ENCODE measurements at regions not wholly inside any gene's neighbourhood (a gene's known extent, or its start where the extent isn't known, plus 50 kb on each side); places are given as distances from the start of the nearest gene placed in this dataset.

GRCh38 chr4:12884846-12885796 lies 599.0 kb downstream of the RAB28 start:
- in situ Hi-C loops (cut with HindIII; ENCODE audit: low sequenced_read_pairs), result no loop called here

GRCh38 chr4:12881945-12882584 lies 602.1 kb downstream of the RAB28 start:
- in situ Hi-C loops (cut with HindIII; ENCODE audit: low sequenced_read_pairs), result no loop called here

GRCh38 chr4:12880844-12881243 lies 603.3 kb downstream of the RAB28 start:
- in situ Hi-C loops (cut with HindIII; ENCODE audit: low sequenced_read_pairs), result no loop called here

- in situ Hi-C loops (cut with HindIII; ENCODE audit: low sequenced_read_pairs), result no loop called here
Observed at GRCh38 chr4:12879496-12879895, 604.6 kb downstream of the RAB28 start.

GRCh38 chr4:12875640-12876243 lies 608.4 kb downstream of the RAB28 start:
- in situ Hi-C loops (cut with HindIII; ENCODE audit: low sequenced_read_pairs), result no loop called here

- in situ Hi-C loops (cut with HindIII; ENCODE audit: low sequenced_read_pairs), result loop anchor here (25.0 kb wide), 1 partner anchor 664 kb away; the partner anchor contains the start of gene NKX3-2
Observed at GRCh38 chr4:12873351-12873750, 610.8 kb downstream of the RAB28 start.

GRCh38 chr4:12861422-12861821 lies 622.7 kb downstream of the RAB28 start:
- in situ Hi-C loops (cut with HindIII; ENCODE audit: low sequenced_read_pairs), result loop anchor here (25.0 kb wide), 1 partner anchor 676 kb away; the partner anchor contains the start of gene NKX3-2

- in situ Hi-C loops (cut with HindIII; ENCODE audit: low sequenced_read_pairs), result loop anchor here (25.0 kb wide), 1 partner anchor 685 kb away; the partner anchor contains the start of gene NKX3-2
Observed at GRCh38 chr4:12852338-12853307, 631.5 kb downstream of the RAB28 start.

- in situ Hi-C loops (cut with HindIII; ENCODE audit: low sequenced_read_pairs), result no loop called here
Observed at GRCh38 chr4:12846368-12846767, 637.8 kb downstream of the RAB28 start.

GRCh38 chr4:12844141-12844540 lies 640.0 kb downstream of the RAB28 start:
- in situ Hi-C loops (cut with HindIII; ENCODE audit: low sequenced_read_pairs), result no loop called here

GRCh38 chr4:12827966-12828365 lies 656.2 kb downstream of the RAB28 start:
- in situ Hi-C loops (cut with HindIII; ENCODE audit: low sequenced_read_pairs), result no loop called here

- in situ Hi-C loops (cut with HindIII; ENCODE audit: low sequenced_read_pairs), result no loop called here
Observed at GRCh38 chr4:12791536-12791935, 692.6 kb downstream of the RAB28 start.

GRCh38 chr4:12787261-12787660 lies 696.9 kb downstream of the RAB28 start:
- in situ Hi-C loops (cut with HindIII; ENCODE audit: low sequenced_read_pairs), result no loop called here

GRCh38 chr4:12778706-12779105 lies 705.4 kb downstream of the RAB28 start:
- in situ Hi-C loops (cut with HindIII; ENCODE audit: low sequenced_read_pairs), result no loop called here

- in situ Hi-C loops (cut with HindIII; ENCODE audit: low sequenced_read_pairs), result no loop called here
Observed at GRCh38 chr4:12778191-12778590, 705.9 kb downstream of the RAB28 start.

GRCh38 chr4:12770351-12770750 lies 713.8 kb downstream of the RAB28 start:
- in situ Hi-C loops (cut with HindIII; ENCODE audit: low sequenced_read_pairs), result no loop called here

GRCh38 chr4:12761694-12762093 lies 722.4 kb downstream of the RAB28 start:
- in situ Hi-C loops (cut with HindIII; ENCODE audit: low sequenced_read_pairs), result no loop called here

- in situ Hi-C loops (cut with HindIII; ENCODE audit: low sequenced_read_pairs), result no loop called here
Observed at GRCh38 chr4:12747154-12747553, 737.0 kb downstream of the RAB28 start.

- in situ Hi-C loops (cut with HindIII; ENCODE audit: low sequenced_read_pairs), result no loop called here
Observed at GRCh38 chr4:12746221-12746620, 737.9 kb downstream of the RAB28 start.

- in situ Hi-C loops (cut with HindIII; ENCODE audit: low sequenced_read_pairs), result no loop called here
Observed at GRCh38 chr4:12734586-12734985, 749.6 kb downstream of the RAB28 start.
